Nephron progenitor cell (in vitro differentiated cells): ENCODE measurements at regions not wholly inside any gene's neighbourhood (a gene's known extent, or its start where the extent isn't known, plus 50 kb on each side); places are given as distances from the start of the nearest gene placed in this dataset.

Source experiments
- DNase-seq: peaks from one replicate; pipeline ENCODE4 v3.0.0; 2021
- H3K27ac Mint-ChIP-seq: 2 replicates; pipeline ENCODE4 v1.8.0; 2021; ENCODE audit warnings: mild to moderate bottlenecking, moderate library complexity, mixed read lengths
- H3K27me3 Mint-ChIP-seq: 2 replicates; pipeline ENCODE4 v1.8.0; 2021; ENCODE audit warnings: mild to moderate bottlenecking, low read depth, mixed read lengths; ENCODE audit not compliant: poor library complexity
- H3K36me3 Mint-ChIP-seq: 2 replicates; pipeline ENCODE4 v1.8.0; 2021; ENCODE audit warnings: low read depth, mixed read lengths
- H3K4me1 Mint-ChIP-seq: 2 replicates; pipeline ENCODE4 v1.8.0; 2021; ENCODE audit warnings: mixed read lengths
- H3K4me3 Mint-ChIP-seq: 2 replicates; pipeline ENCODE4 v1.8.0; 2021; ENCODE audit warnings: mild to moderate bottlenecking, moderate library complexity, mixed read lengths
- H3K9me3 Mint-ChIP-seq: 2 replicates; pipeline ENCODE4 v1.8.0; 2021; ENCODE audit warnings: mild to moderate bottlenecking, moderate library complexity, mixed read lengths
- TF ChIP-seq, protein P1 (sequence below): fragments of 200-600 bp; sonication (generic); IDR thresholded peaks from 2 replicates; pipeline ENCODE4 v1.5.0; 2021; ENCODE audit warnings: antibody characterized with exemption

DNA sequence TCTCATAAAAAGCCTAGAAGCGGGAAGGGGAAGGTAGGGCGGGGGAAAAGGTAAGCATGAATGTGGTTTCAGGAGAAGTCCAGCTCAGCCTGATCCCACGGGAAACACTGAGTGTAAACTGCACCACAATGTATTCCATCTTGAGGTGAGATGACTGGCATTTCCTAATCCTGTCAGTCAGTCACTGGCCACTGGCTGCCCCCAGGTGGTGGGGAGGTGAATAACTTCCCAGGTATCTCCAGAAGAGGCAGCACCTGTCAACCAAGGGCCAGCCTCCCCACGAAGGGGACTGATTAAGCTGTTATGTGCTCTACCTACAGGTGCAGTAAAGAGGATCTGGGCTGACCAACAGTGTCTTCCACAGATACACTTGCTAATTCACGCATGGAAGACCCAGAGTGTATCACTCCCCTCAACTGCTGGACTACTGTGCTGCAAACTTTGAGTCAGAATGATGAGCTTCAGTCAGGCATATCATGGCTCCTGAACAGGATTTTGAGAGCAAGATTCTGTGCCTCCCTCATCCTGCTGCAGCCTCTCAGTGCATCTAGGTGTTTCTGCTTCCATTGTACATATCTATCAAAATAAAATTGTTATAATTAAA, 108.5 kb upstream of the CCL2 start:
- TF ChIP-seq, protein P1, sequence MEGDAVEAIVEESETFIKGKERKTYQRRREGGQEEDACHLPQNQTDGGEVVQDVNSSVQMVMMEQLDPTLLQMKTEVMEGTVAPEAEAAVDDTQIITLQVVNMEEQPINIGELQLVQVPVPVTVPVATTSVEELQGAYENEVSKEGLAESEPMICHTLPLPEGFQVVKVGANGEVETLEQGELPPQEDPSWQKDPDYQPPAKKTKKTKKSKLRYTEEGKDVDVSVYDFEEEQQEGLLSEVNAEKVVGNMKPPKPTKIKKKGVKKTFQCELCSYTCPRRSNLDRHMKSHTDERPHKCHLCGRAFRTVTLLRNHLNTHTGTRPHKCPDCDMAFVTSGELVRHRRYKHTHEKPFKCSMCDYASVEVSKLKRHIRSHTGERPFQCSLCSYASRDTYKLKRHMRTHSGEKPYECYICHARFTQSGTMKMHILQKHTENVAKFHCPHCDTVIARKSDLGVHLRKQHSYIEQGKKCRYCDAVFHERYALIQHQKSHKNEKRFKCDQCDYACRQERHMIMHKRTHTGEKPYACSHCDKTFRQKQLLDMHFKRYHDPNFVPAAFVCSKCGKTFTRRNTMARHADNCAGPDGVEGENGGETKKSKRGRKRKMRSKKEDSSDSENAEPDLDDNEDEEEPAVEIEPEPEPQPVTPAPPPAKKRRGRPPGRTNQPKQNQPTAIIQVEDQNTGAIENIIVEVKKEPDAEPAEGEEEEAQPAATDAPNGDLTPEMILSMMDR, result peak; percentile 64
- H3K4me1 Mint-ChIP-seq, result no peaks in the 10 kb centered on the region
- DNase-seq, result peak; percentile 58
- peaks cover 18% of the 10 kb centered on the region for H3K27me3 Mint-ChIP-seq
- no peak overlapping the region for H3K4me3 Mint-ChIP-seq
- no peaks in the 10 kb centered on the region for H3K36me3 Mint-ChIP-seq
- H3K27ac Mint-ChIP-seq, result no peak overlapping the region
- no peaks in the 10 kb centered on the region for H3K9me3 Mint-ChIP-seq

GRCh38 chr17:34151102-34151501, 104.0 kb upstream of the CCL2 start:
- DNase-seq, result no peak
- Mint-ChIP-seq H3K4me3 (no peak overlapping the region), H3K27ac (no peak overlapping the region), H3K9me3 (no peaks in the 10 kb centered on the region), H3K36me3 (no peaks in the 10 kb centered on the region), H3K27me3 (peaks cover 54% of the 10 kb centered on the region), H3K4me1 (peaks cover 20% of the 10 kb centered on the region)
- TF ChIP-seq, protein P1, result no peak

DNA sequence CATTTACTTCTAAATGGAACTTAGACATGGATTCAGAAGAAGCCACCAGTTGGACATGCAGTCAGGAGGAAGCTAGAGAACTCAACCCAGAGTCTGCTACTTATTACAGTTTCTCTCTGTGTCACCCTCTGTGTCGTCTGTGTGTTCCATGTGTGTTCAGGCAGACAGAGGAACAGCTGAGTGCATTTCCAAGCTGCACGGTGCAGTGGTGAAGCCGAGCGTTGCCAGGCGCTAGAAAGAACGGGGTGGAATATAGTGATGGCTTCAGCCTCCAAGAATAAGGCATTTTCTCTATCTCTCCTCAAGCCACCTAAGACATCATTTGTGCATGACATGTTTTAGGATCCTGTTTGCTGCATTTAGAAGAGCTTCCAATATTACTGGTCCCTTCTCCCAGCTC, 101.1 kb upstream of the CCL2 start:
- no peak overlapping the region for H3K27ac Mint-ChIP-seq
- DNase-seq, result no peak
- peaks cover 11% of the 10 kb centered on the region for H3K9me3 Mint-ChIP-seq
- H3K36me3 Mint-ChIP-seq, result no peaks in the 10 kb centered on the region
- peaks cover 33% of the 10 kb centered on the region for H3K4me1 Mint-ChIP-seq
- peaks cover 77% of the 10 kb centered on the region for H3K27me3 Mint-ChIP-seq
- no peak overlapping the region for H3K4me3 Mint-ChIP-seq
- TF ChIP-seq, protein P1, result no peak

- no peak overlapping the region for H3K4me3 Mint-ChIP-seq
- no peak overlapping the region for H3K27ac Mint-ChIP-seq
- peaks cover 84% of the 10 kb centered on the region for H3K27me3 Mint-ChIP-seq
Measured at GRCh38 chr17:34154961-34155730, 99.9 kb upstream of the CCL2 start.

GRCh38 chr17:34155947-34156346, 99.1 kb upstream of the CCL2 start:
- no peak for DNase-seq
- H3K27ac Mint-ChIP-seq, result no peak overlapping the region
- H3K4me3 Mint-ChIP-seq, result peak overlapping the region; percentile 78
- no peaks in the 10 kb centered on the region for H3K36me3 Mint-ChIP-seq
- TF ChIP-seq, protein P1, result no peak
- peaks cover 33% of the 10 kb centered on the region for H3K4me1 Mint-ChIP-seq
- peaks cover 83% of the 10 kb centered on the region for H3K27me3 Mint-ChIP-seq
- peaks cover 16% of the 10 kb centered on the region for H3K9me3 Mint-ChIP-seq

More at GRCh38 chr17:34154961-34155730, 99.9 kb upstream of the CCL2 start:
- TF ChIP-seq, protein P1, result no peak
- peaks cover 33% of the 10 kb centered on the region for H3K4me1 Mint-ChIP-seq
- DNase-seq, result no peak
- H3K36me3 Mint-ChIP-seq, result no peaks in the 10 kb centered on the region
- H3K9me3 Mint-ChIP-seq, result peaks cover 16% of the 10 kb centered on the region

DNA sequence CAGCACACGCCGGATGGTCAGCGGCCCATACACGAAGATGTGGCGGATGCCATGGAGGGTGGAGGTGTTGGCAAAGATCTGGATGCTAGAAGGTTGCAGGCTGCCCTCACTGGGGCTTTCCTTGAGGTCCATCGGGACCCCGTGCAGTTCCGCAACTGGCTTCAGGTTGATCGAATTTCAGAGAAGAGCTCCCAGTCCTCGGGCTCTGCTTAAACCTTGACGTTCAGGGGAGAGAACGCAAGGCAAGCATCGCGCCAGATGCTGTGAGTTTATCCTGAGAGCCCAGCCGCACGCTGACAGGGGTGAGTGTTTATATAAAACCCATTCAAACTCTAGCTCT, 98.7 kb upstream of the CCL2 start:
- peaks cover 80% of the 10 kb centered on the region for H3K27me3 Mint-ChIP-seq

More for the DNA sequence above, 98.7 kb upstream of the CCL2 start:
- no peak overlapping the region for H3K27ac Mint-ChIP-seq
- no peak for DNase-seq
- H3K9me3 Mint-ChIP-seq, result peaks cover 16% of the 10 kb centered on the region
- TF ChIP-seq, protein P1, result no peak
- H3K4me3 Mint-ChIP-seq, result peak overlapping the region; percentile 78
- H3K4me1 Mint-ChIP-seq, result peaks cover 34% of the 10 kb centered on the region
- H3K36me3 Mint-ChIP-seq, result no peaks in the 10 kb centered on the region
